Colonic mucosa (tissue), 4 donors: ENCODE measurements at regions not wholly inside any gene's neighbourhood (a gene's known extent, or its start where the extent isn't known, plus 50 kb on each side); places are given as distances from the start of the nearest gene placed in this dataset.
A peak's percentile ranks its signal among the peaks of the same experiment; 100 is the strongest.
"Not testable (repeated sequence)": the region's sequence is repeated elsewhere in the genome, so short reads cannot be mapped to it uniquely, and the experiment has no call there.

Source experiments
- DNase-seq: peaks from one replicate; pipeline ENCODE4 v3.0.0-alpha.2; 2020
- H3K27ac ChIP-seq: fragments of 200-600 bp; one replicate; pipeline ENCODE4 v1.8.0; 2021
- H3K27me3 ChIP-seq: fragments of 200-600 bp; one replicate; pipeline ENCODE4 v1.8.0; 2021
- H3K36me3 ChIP-seq: fragments of 200-600 bp; one replicate; pipeline ENCODE4 v1.8.0; 2021
- H3K4me1 ChIP-seq: fragments of 200-600 bp; one replicate; pipeline ENCODE4 v1.8.0; 2021; ENCODE audit warnings: mild to moderate bottlenecking
- H3K4me3 ChIP-seq: fragments of 200-600 bp; one replicate; pipeline ENCODE4 v1.8.0; 2021
- H3K9ac ChIP-seq, 2 donors: one replicate each; pipeline ENCODE4 v1.7.0; 2013; ENCODE audit warnings: control low read depth in 2 of 2, low read depth in 2 of 2, low read length in 2 of 2
- H3K9me3 ChIP-seq: fragments of 200-600 bp; one replicate; pipeline ENCODE4 v1.8.0; 2021
- intact Hi-C: fragments of 100-400 bp; cut with DNase I; formaldehyde crosslinking; loops from one replicate; pipeline ENCODE4 v1.14.1; 2022
- donor health status: healthy.
- donor health status: DM: no; HTN: no; CAD: no.
- donor health status: DM: no; HTN: no; CAD: no.

GRCh38 chr17:30667657-30668359, 156.7 kb downstream of the CRLF3 start:
- H3K4me3 ChIP-seq: peak overlapping the region; percentile 30
- H3K9ac ChIP-seq, H3K36me3 ChIP-seq, H3K27ac ChIP-seq, H3K4me1 ChIP-seq, H3K9me3 ChIP-seq, H3K27me3 ChIP-seq, intact Hi-C loops: not testable (repeated sequence)
- DNase-seq: peak; percentile 53

- DNase-seq, H3K27ac ChIP-seq, intact Hi-C loops, H3K4me1 ChIP-seq, H3K27me3 ChIP-seq, H3K4me3 ChIP-seq, H3K9ac ChIP-seq, H3K9me3 ChIP-seq, H3K36me3 ChIP-seq: not testable (repeated sequence)
These were observed 157.4 kb downstream of the CRLF3 start for GRCh38 chr17:30666838-30667656.

- H3K27me3 ChIP-seq, H3K4me1 ChIP-seq, H3K4me3 ChIP-seq, intact Hi-C loops, DNase-seq, H3K27ac ChIP-seq, H3K36me3 ChIP-seq, H3K9me3 ChIP-seq, H3K9ac ChIP-seq: not testable (repeated sequence)
These were observed 160.6 kb downstream of the CRLF3 start for GRCh38 chr17:30663727-30664455.

- H3K4me1 ChIP-seq, intact Hi-C loops, H3K9ac ChIP-seq, DNase-seq, H3K27ac ChIP-seq, H3K4me3 ChIP-seq, H3K27me3 ChIP-seq, H3K9me3 ChIP-seq, H3K36me3 ChIP-seq: not testable (repeated sequence)
These were observed 167.3 kb downstream of the CRLF3 start for GRCh38 chr17:30657148-30657547.

- H3K27me3 ChIP-seq, H3K4me1 ChIP-seq, H3K4me3 ChIP-seq, H3K36me3 ChIP-seq, H3K9me3 ChIP-seq, H3K9ac ChIP-seq, DNase-seq, intact Hi-C loops, H3K27ac ChIP-seq: not testable (repeated sequence)
These were observed 171.5 kb downstream of the CRLF3 start for GRCh38 chr17:30653038-30653437.

- H3K9me3 ChIP-seq, DNase-seq, intact Hi-C loops, H3K27me3 ChIP-seq, H3K9ac ChIP-seq, H3K27ac ChIP-seq, H3K4me1 ChIP-seq, H3K36me3 ChIP-seq, H3K4me3 ChIP-seq: not testable (repeated sequence)
These were observed 172.9 kb downstream of the GOSR1 start for GRCh38 chr17:30650149-30650548.

GRCh38 chr17:30648015-30648620, 170.9 kb downstream of the GOSR1 start:
- intact Hi-C loops, H3K36me3 ChIP-seq, H3K27me3 ChIP-seq, H3K27ac ChIP-seq, H3K4me1 ChIP-seq, H3K9ac ChIP-seq, DNase-seq, H3K9me3 ChIP-seq, H3K4me3 ChIP-seq: not testable (repeated sequence)

GRCh38 chr17:30645875-30646274, 168.7 kb downstream of the GOSR1 start:
- H3K27me3 ChIP-seq, H3K4me1 ChIP-seq, H3K36me3 ChIP-seq, H3K27ac ChIP-seq, H3K9me3 ChIP-seq, DNase-seq, intact Hi-C loops, H3K9ac ChIP-seq, H3K4me3 ChIP-seq: not testable (repeated sequence)

GRCh38 chr17:30644713-30645112, 167.5 kb downstream of the GOSR1 start:
- H3K27ac ChIP-seq, intact Hi-C loops, H3K4me1 ChIP-seq, H3K9me3 ChIP-seq, H3K4me3 ChIP-seq, H3K36me3 ChIP-seq, DNase-seq, H3K9ac ChIP-seq, H3K27me3 ChIP-seq: not testable (repeated sequence)

- H3K9ac ChIP-seq, H3K4me1 ChIP-seq, H3K9me3 ChIP-seq, intact Hi-C loops, H3K36me3 ChIP-seq, H3K4me3 ChIP-seq, H3K27me3 ChIP-seq, H3K27ac ChIP-seq, DNase-seq: not testable (repeated sequence)
These were observed 167.1 kb downstream of the GOSR1 start for GRCh38 chr17:30644287-30644686.

- H3K27ac ChIP-seq, intact Hi-C loops, H3K4me1 ChIP-seq, H3K27me3 ChIP-seq, H3K9ac ChIP-seq, DNase-seq, H3K36me3 ChIP-seq, H3K9me3 ChIP-seq, H3K4me3 ChIP-seq: not testable (repeated sequence)
These were observed 164.2 kb downstream of the GOSR1 start for GRCh38 chr17:30641428-30641827.

- H3K27me3 ChIP-seq, H3K4me3 ChIP-seq, H3K9me3 ChIP-seq, H3K9ac ChIP-seq, DNase-seq, intact Hi-C loops, H3K36me3 ChIP-seq, H3K27ac ChIP-seq, H3K4me1 ChIP-seq: not testable (repeated sequence)
These were observed 162.2 kb downstream of the GOSR1 start for GRCh38 chr17:30639391-30639790.

GRCh38 chr17:30638968-30639367, 161.8 kb downstream of the GOSR1 start:
- DNase-seq, H3K4me1 ChIP-seq, intact Hi-C loops: not testable (repeated sequence)

More at GRCh38 chr17:30638968-30639367, 161.8 kb downstream of the GOSR1 start:
- H3K9me3 ChIP-seq, H3K36me3 ChIP-seq, H3K4me3 ChIP-seq, H3K27ac ChIP-seq, H3K9ac ChIP-seq, H3K27me3 ChIP-seq: not testable (repeated sequence)
